LNCaP clone FGC (cell line): ENCODE measurements at regions not wholly inside any gene's neighbourhood (a gene's known extent, or its start where the extent isn't known, plus 50 kb on each side); places are given as distances from the start of the nearest gene placed in this dataset.
"Not testable (repeated sequence)": the region's sequence is repeated elsewhere in the genome, so short reads cannot be mapped to it uniquely, and the experiment has no call there.

Experiments used
- DNase-seq: peaks from one replicate; pipeline ENCODE4 v3.0.0-alpha.2; 2011; ENCODE audit warnings: low read depth
- H3K4me3 ChIP-seq: 2 replicates; pipeline ENCODE4 v1.5.1; 2011; ENCODE audit warnings: mild to moderate bottlenecking, low read depth, low read length, control low read depth
- TF ChIP-seq, protein P1 (sequence below): IDR thresholded peaks from 2 replicates; pipeline ENCODE4 v1.5.1; 2012; ENCODE audit warnings: mild to moderate bottlenecking; ENCODE audit not compliant: control insufficient read depth, insufficient read depth; ENCODE audit errors: extremely low read depth

- DNase-seq = no peak
- TF ChIP-seq, protein P1, sequence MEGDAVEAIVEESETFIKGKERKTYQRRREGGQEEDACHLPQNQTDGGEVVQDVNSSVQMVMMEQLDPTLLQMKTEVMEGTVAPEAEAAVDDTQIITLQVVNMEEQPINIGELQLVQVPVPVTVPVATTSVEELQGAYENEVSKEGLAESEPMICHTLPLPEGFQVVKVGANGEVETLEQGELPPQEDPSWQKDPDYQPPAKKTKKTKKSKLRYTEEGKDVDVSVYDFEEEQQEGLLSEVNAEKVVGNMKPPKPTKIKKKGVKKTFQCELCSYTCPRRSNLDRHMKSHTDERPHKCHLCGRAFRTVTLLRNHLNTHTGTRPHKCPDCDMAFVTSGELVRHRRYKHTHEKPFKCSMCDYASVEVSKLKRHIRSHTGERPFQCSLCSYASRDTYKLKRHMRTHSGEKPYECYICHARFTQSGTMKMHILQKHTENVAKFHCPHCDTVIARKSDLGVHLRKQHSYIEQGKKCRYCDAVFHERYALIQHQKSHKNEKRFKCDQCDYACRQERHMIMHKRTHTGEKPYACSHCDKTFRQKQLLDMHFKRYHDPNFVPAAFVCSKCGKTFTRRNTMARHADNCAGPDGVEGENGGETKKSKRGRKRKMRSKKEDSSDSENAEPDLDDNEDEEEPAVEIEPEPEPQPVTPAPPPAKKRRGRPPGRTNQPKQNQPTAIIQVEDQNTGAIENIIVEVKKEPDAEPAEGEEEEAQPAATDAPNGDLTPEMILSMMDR = no peak
- no peak overlapping the region for H3K4me3 ChIP-seq
Measured at GRCh38 chr3:26132942-26133341, 343.1 kb downstream of the OXSM start.

DNA sequence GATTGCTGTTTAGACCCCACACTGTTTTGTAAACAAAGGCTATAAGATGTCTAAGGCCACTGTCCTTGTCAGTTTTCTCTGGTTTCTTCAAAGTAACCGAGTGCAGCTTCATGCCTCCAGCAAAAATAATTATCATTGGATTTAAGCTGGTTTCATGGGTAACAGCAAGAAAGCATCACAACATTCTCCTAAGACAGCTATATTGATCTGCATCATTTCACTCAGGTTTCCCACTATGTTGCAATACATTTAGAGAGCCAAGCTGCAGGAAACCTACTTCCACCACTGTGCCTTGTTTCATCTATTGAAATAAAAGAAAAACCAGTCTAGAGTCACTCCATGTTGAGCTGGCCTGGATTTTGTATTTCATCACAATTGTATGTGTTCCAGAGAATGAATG lies 351.4 kb downstream of the OXSM start:
- TF ChIP-seq, protein P1 = no peak
- DNase-seq = no peak
- H3K4me3 ChIP-seq = no peak overlapping the region

DNA sequence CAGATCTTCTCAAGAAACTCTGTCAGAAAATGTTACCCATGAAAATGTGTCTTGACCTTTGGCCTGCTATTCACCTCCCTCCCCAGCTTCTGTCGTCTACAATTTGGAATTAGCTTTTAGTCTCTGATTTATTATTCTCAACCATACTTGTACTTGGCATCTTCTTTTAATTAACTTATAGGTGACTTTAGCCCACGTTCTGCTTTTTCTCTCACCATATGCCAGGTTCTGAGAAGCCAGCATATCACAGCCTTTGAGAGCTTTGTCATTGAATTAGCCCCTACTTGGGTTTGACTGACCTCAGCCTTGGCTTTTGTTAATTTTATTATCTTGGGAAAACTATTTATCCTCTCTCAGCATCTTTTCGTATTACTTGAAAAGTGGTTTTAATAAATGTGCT lies 355.9 kb downstream of the OXSM start:
- DNase-seq = no peak
- TF ChIP-seq, protein P1 = no peak
- no peak overlapping the region for H3K4me3 ChIP-seq

- not testable (repeated sequence) for H3K4me3 ChIP-seq, DNase-seq
Measured at GRCh38 chr3:26157428-26157827, 367.5 kb downstream of the OXSM start.

- TF ChIP-seq, protein P1 = no peak
- no peak for DNase-seq
- H3K4me3 ChIP-seq = no peak overlapping the region
Measured at GRCh38 chr3:26171006-26171405, 381.1 kb downstream of the OXSM start.

DNA sequence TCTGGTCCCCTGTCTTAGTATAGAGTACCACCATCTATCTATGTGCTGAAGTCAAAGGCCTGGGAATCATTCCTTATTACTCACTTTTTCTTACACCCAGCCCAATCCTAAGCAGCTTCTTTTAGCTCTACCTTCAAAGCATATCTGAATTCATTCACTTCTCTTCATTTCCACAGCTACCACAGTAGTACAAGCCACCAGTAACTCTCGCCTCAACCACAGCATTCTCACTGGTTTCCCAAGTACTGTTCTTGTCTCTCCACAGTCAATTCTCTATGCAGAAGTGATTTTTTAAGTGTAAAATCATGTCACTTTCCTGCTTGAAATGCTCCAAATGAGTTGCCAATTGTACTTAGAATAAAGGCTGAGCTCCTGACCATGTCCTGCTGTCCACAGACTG lies 401.7 kb downstream of the OXSM start:
- TF ChIP-seq, protein P1 = no peak
- no peak overlapping the region for H3K4me3 ChIP-seq
- DNase-seq = no peak

DNA sequence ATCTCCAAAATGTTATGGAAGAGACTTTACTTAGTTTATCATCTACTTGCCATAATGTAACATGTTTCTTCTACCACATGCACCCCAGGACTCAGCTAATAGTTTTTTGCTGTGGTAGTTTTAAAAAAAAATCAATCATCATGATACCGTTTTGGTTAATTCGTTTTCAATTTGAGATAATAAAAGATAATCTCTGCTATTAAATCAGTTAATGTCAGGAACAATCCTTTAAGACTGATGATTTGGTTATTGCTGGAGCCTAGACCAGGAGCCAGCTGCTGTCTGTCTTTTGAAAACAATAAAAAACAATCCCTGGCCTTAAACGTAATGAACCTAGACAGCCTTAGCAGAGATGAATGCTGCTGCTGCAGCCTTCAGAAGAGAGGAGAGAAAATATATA lies 403.7 kb downstream of the OXSM start:
- no peak for DNase-seq
- no peak overlapping the region for H3K4me3 ChIP-seq
- TF ChIP-seq, protein P1 = no peak
